ENCODE measurements at regions not wholly inside any gene's neighbourhood (a gene's known extent, or its start where the extent isn't known, plus 50 kb on each side); places are given as distances from the start of the nearest gene placed in this dataset.
"Not testable (repeated sequence)": the region's sequence is repeated elsewhere in the genome, so short reads cannot be mapped to it uniquely, and the experiment has no call there.

DNA sequence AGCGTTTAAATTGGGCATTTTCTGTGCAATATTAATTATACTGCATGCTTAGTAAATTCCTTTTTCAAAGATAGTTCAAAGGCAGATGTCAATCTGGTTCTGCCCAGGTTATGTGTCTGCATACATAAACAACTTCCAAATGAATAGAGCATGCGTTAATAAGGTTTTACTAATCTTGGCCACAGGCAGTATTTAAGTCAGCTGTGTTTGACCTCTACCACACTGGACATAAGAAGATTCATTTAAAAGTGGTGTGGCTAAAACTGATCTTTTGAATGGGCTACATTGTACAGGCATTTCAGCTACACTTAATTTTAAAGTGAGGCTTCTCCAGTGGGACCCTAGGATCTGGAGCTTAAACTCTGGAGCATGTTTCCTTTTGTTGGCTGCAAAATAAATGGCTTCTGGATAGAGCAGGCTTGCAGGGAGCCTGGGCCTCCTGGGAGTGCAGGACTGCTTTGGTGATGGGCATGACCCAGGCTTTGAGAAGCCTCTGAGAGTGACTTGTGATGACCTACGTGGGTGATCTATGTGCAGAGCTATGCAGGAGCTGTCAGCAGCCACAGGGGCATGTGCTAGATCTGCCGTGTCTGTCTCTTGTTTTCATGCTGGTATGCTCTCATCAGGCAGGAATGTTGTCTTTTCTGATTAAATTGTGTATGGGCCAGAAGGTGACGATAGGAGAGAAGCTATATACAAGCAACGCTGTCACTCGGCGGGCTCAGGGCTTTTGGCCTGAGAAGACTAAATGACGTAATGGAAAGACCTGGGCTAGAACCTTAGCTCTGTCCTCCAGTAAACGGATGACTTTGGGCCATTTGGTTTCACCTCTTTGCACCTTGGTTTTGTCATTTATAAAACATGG is 331.2 kb downstream of the QKI start:
- no peak for DNase-seq

DNA sequence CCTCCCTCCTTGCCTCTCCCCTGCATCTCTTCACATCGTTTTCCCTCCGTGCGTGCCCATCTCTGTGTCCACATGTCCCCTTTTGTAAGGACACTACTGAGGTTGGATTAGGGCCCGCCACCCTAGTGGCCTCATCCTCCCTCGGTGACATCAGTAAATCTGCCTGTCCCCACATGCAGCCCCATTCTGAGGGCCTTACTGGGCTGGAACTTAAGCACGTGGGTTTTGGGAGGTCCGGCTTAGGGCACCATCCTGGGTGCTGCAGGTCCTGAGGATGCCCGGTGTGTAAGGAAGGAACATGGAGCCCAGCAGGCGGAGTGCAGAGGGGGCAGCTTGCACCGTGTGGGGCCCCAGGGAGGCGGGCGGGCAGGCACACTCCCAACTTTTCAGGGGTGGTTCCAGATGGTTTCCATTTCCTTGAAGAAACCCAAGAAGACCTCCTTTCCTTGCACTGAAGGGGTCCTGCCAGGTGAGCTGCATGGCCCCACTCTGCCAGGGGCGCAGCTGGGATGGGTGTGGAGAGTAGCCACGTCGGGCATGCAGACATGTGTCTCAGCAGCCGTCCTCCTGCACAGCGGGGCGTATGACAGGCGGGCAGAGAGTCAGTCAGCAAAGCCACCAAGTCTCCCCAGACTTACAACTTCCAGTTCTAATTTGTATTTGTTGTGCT is 329.9 kb downstream of the QKI start:
- DNase-seq: no peak

DNA sequence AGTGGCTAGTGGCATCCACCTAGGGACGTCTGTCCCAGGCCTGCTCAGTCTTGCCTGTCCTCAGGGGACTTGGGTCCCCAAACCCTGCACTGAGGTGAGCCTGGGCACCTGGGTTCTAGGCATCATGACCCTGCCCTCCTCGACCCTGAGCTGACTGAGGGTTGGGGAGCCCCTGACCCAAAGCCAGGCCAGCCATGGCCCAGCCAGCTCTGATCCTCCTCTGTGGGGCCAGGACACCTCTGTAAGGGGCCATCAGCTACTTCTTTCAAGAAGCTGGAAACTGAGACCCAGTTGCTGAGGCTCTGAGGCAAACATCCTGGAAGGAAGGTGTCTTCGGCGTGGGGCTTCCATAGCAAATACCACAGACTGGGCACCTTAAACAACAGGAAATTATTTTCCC is 329.3 kb downstream of the QKI start:
- DNase-seq: no peak

DNA sequence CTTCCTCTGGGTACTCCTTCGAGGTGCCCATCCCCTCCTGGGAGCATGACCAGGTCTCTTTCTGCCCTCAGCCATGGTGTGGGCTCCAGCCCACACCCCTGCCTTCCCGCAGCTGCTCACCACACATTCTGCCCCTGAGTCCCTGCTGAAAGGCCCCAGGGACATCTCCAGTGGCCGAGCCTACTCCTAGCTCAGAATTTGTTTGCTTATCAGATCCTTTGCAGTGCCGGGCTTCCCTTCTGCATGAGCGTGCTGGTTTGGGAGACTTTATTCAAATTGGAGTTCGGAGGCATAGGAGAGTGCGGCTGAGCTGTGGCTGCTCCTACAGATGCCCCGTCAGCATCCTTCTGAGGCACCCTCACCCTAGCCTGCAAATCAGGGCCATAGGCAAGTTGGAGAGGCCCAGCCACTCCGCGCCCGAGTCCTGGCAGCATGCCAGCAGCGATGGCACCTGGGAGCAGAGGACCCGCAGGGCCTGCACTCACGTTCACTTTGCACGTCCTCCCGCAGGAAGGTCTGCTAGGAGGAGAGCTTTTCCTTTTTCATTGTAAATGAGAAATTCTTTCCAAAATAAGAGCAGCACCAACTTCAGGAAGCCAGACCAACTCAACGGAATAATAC is 327.3 kb downstream of the QKI start:
- no peak for DNase-seq

DNA sequence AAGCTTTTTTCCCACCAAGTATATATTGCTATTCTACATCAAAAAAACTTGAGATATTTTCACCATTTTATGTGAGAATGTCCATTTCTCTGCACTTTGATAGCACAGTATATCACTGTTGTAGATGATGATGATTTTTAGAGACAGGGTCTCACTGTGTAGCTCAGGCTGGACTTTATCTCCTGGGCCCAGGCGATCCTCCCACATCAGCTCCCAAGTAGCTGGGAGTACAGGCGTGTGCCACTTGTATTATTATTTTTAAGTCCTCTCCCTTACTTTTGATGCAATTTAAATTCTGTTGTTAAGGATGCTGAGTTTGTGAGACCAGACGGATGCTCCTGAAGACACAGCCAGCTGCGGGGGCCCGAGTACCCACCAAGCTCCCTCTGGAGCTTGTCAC is 326.8 kb downstream of the QKI start:
- DNase-seq: no peak

DNA sequence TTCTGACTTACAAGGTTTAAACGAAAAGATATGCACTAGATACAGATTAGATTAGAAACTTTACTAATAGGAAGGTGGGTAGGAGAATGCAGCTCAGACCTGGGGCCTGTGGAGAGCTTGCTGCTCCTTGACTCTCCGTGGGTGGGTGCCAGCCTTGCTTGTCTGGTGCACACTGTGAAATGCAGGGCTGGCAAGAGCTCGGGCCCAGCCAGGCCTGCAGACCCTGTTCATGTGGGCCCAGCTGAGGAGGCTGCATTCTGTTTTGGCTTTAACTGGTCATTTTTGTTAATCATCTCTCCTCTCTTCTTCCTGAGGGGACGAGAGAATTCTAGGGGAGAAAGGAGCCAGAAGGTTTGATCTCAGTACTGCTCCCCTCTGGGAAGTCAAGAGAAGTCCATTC is 325.4 kb downstream of the QKI start:
- DNase-seq: no peak

DNA sequence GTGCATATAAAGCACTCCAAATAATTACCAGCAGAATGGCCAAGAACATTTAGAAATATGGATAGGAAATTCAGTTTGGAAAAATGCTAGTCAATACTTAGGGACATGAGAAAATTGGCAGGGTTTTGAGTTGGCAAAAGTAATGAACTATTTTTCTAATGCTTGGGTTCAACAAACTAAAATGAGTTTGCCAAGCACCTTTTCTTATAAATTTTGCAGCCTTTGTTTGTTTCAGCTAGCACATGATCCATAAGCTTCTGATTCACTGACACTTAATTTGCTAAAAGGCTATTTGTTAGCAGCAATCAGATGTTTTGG is 324.8 kb downstream of the QKI start:
- DNase-seq: no peak

DNA sequence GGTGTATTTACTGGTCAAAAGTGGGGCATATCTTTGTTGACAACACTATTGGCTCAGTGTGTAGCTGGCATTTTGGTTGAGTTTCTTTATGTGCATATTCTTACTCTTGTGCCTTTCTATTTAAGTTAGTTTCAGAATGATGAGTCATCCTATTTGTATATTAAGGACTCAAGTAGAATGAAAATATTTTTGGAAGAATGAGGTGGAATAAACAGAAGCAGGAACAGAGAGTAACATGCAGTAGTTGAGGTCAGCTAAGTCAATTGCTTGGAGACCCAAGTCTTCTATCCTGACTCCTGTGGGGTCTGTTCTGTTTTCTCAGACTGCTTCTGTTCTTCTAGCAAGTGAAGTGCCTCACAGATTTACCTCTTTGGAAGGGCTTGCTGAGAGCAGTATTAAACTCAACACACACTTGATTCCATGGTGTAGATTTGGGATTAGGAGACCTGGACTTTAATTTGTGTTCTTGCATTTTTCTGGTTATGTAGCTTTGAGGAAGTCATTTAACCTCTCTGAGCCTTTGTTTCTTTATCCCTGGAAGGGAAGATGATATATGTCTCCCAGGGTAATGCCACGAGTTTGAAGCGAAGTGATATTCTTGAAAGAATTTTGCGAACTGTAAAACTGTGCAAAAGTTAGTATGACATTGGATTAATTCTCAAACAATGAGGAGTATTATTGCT is 324.3 kb downstream of the QKI start:
- no peak for DNase-seq

DNA sequence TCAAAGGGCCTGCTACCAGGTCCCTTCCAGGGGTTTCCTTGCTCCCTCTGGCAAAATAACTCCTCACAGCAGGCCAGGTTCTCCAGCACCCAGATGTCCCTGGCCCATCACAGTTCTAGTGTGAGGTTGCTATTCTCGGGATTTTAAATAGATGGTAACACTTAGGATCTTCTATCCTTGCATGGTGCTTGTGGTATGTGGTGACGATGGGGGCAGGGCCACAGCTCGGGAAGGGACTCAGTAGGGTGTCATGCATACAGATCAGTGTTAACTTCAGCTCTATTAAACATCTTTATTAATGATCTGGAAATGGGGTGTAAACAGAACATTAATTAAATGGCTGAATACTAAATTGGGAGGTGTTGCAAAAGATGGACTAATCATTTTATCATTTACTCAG is 323.8 kb downstream of the QKI start:
- DNase-seq: no peak

DNA sequence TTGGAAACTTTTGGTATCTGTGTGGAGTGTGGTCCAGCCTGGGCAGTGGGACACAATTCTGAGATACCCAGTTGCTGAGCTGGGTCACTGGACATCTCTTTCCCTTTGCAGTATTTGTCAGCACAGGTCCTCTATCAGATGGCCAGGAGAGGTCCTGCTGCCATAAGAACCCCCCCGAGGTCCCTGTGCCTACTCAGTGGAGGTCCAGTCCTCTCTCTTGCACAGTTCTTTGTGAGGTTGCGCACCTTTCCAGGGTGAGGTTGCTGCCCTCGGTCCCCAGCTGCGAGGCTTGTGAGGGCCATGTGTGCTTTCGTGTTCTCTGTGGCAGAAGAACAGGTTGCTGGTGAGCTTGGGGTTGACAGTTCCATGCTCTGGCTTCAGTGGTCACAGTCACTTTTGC is 320.6 kb downstream of the QKI start:
- DNase-seq: no peak

DNA sequence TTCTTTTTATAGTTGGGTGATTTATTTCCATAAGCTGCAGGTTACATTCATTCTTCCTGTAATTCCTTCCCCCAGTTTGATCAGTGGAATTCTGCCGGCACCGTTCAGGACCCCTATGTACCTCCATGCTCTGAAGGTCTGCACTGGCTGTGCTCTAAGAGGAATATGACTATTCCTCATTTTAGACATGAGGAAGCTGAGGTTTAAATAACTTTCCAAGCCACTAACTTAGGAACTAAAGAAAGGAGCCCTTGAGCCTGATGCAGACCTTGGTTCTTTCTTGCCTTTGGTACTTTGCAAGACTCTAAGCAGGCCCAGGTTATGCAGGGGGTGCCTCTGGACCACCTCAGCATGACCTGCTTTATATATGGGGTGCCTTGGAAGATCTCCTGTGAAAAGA is 318.5 kb downstream of the QKI start:
- DNase-seq: no peak

DNA sequence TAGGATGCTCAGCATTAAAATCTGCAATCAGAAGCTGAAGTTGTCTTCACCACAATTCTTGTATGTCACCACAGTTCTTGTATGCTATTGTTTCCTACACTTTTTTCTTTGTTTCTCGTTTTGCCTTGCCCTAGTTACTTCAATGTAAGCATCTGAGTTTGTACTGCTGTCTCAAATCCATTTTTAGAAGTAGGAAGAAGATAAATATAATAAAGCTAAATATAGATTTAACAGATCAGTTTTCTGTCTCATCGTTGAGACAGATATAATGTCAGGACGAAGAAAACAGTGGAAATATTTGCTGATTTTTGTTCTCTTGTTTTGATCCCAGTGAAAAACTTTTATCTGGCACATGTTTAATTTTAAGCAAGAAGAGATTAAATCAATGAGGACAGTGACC is 318.0 kb downstream of the QKI start:
- no peak for DNase-seq

DNA sequence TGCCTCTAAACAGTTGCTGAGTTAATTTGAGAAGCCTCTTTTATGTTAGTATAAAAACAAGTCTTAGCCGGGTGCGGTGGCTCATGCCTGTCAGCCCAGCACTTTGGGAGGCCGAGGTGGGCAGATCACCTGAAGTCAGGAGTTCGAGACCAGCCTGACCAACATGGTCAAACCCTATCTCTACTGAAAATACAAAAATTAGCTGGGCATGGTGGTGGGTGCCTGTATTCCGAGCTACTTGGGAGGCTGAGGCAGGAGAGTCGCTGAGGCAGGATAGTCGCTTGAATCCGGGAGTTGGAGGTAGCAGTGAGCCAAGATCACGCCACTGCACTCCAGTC is 317.5 kb downstream of the QKI start:
- DNase-seq: not testable (repeated sequence)

DNA sequence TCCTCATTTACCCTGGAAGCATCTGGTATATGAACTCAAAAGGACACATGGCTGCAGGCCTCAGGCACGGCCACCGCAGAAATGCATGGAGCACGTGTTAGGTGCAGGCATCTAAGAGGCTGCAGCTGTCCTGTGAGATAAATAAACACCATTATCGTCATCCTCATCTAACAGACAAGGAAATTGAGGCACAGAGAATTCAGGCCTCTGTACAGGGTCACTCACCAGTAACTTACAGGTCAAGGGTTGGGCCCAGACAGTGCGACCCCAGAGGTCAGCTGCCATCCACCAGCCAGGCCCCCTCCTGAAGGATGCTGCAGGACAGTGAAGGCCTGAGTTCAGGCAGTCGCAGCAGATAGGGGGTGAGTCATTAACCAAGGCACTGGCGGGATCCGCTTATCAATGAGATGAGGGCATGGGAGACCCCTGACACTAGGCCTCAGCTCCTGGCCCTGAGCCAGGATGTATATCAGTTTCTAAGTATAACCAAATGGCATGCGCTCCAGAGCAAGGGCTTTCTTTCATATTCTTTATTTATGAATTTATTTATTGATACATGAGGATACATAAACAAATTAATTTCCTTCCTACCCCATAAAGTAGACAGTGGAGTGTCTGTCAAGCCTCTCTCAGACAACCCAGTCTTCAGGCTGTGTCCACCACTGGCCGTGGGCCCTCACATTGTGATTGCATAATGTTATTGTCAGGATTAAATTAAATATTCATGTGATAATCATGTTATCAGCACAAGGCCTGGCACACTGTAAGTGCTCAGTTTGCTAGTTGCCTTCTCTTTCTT is 316.9 kb downstream of the QKI start:
- no peak for DNase-seq

DNA sequence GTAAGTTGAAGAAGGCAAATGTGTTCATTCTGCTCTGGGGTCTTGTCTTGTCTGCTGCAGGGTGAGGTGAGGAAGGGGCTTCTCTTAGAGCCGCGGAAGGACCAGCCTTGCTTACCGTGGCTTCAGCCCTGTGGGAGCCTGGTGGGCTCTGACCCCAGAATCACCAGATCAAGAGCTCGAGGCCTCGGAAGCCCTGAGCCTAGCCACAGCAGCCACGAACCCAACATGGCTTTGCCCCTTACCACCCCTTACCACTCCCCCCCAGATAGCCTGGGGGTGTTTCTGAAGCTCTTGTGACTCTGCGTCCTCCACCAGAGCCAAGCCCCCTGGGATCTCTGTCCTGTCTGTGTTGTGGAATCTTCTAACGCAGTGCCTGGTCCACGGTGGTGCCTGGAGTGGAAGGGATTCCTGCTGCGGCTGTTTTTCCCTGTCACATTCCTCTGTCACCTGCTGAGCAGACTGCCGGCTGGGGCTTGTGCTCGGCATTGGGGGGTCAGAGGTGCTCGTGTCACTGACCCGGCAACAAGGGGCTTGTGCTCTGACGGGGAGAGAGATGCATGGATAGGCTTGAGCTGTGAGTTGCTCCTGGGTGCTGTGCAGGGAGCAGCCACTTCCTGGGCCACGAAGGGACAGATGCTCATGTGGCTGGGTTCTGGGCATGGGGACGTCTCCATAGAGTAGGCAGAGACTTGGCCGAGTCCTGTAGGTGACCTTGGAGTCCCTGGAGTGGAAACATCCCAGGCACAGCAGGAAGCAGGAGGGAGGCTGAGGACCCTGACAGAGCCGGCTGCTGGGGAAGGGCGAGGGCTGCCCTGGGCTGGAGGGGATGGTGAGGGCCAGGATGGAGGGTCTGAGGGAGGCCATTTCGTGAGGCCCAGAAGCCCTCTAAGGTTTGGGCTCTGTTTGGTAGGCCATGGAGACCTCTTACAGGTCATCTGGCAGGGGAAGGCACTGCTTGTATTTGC is 316.0 kb downstream of the QKI start:
- no peak for DNase-seq

DNA sequence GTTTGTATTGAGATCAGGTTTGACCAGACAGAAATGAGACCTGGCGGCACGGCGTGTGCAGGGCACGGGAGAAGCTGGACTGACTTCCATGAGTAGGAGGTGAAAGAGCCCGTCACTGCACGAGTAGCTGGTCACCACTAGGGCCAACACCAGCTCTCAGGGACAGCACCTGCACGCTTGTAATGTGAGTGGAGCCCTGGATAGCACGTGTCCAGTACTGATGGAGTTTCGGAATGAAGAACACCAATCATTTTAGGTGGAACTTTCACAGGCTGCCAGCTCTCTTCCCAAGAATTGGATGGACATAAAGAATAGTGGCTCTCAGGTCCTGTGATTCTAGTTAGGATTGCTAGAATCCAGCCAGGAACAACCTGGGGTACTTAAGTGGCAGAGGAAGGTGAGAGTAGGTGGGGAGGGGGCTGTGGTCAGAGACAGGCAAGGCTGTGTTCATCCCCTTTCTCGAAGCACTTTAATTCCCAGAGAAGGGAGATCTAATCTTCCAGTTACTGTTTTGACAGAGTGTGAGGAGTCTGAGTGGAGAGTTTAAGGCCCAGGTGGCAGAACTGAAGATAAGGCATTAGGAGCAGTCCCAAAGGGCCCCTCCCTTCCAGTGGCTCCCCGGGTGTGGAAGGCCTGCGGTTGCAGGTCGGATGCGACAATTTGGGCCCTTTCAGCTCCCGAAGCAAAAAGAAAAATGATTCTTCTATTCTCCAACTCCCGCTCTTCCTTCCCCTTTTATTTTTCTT is 314.8 kb downstream of the QKI start:
- no peak for DNase-seq

DNA sequence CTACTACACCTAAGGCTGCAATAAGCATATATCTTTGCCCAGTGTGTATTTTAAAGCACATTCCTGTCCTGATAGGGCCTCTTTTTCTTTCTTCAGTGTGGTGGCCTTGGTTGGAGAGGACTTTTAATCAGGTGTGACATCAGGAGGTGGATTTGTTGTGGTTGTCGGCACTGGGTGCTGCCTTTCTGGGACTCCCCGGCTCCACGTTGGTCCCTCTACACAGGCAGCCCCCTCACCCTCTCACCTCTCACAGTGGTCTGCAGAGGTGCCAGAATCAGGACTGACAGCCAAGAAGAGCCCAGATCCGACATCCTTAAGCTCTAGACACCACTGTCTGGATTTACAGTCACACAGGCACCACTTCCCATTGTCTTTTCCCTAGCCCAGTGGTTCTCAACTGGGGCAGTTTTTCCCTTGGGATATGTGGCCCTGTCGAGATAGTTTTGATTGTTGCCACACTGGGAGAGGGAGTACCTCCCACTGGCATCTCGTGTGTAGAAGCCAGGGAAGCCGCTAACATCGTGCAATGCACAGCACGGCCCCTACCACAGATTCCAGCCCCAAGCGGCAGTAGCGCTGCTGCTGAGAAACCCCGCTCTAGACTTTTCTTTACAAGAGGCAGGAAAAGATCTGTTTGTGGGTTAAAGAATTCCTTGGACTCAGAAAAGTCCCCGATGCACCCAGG is 314.1 kb downstream of the QKI start:
- no peak for DNase-seq

DNA sequence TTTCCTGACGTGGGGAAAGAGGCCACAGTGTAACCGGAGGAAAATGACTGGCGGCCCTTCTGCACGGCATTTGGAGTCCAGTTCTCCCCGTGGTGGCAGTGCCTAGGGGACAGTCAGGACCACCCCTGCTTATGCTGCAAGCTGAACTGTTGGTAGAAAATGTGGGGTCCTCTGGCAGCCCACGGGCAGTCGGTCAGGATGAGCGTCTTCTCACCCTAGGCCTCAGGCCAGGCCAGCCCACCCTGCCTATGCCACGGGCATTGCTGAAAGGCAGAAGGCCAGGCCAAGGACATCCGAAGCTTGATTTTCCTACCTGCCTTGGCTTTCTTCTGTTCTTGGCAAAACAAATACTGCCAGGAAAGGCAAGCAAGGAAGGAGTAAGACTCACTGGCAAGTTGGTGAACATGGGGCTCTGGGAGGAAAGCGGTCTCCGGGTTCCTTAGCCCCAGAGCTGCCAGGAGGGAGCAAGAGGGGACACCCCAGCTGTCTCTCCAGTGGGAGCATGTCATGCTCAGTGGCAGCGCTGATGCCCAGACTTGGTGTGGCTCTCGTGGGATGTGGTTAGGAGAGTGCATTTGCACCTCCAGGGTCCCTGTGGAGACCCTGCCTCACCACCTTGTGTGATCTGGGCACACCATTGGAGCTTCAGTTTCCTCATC is 311.6 kb downstream of the QKI start:
- DNase-seq: no peak

DNA sequence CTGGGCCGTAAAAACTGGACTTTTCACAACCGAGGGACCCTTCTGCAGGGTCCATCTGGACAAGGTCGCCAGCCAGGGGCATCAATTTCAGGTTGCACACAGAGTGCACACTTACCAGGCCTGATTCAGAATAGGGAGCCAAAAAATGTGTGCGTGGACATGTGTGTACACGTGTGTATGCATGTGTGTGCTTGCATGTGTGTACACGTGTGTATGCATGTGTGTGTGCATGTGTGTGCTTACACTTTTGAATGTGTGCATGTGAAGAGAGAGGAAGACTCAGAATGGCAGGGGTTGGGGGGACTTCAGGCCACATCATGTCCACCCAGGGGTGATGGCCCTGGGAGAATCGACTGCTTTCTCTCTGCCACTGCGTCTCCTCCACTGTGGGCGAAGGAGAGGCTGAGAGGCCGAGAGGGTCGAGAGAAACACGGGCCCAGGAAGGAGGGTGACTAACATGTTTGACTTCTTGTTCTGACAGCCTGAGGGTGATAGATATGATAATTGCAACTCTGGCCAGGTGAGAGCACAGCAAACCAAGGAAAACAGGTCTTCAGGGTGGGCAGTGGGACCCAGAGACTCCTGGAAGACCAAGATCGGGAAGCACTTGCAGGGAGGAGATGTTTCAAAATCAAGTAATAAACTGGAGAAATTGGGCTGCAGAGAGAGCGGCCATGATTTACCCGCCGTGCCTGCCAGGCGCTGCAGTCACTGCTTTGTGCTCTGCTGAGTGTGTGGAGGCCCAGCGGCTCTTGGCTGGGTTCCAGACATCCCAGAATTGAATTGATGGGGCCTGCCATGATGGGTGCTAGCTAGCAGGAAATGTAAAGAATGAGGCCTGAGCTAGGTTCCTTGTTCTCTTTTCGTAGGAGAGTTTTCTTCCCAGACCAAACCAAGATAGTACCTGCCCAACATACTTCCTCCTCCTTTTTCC is 310.8 kb downstream of the QKI start:
- no peak for DNase-seq

All from COR-L47 (cell line).